ENCODE measurements at regions not wholly inside any gene's neighbourhood (a gene's known extent, or its start where the extent isn't known, plus 50 kb on each side); places are given as distances from the start of the nearest gene placed in this dataset.

GRCh38 chr5:107090506-107090905 is 580.2 kb downstream of the EFNA5 start:
- TF ChIP-seq CTCF (conservative IDR thresholded peaks at IDR 0.05; ENCODE audit: low read length) (no peak), EZH2phosphoT487 (IDR thresholded peaks at IDR 0.05; ENCODE audit: borderline replicate concordance, low read depth, low read length) (no peak)
- POLR2A ChIA-PET, result interaction anchor here (0.6 to 1.4 kb wide), 3 partner anchors 9 to 622 kb away, joined by 3 to 4 read pairs (median 4); no protein-coding TSS in a partner anchor
- CTCF ChIA-PET (ENCODE audit: unreplicated experiment), result no interaction called here

GRCh38 chr5:107088907-107089306 is 581.8 kb downstream of the EFNA5 start:
- Histone ChIP-seq H3K9me2 (ENCODE audit: insufficient read depth, low read length) (no peaks in the 10 kb centered on the region), H3K4me1 (ENCODE audit: insufficient read depth, low read length, poor library complexity, severe bottlenecking) (no peaks in the 10 kb centered on the region), H3K79me2 (ENCODE audit: insufficient read depth, low read depth, low read length) (no peaks in the 10 kb centered on the region), H3K4me2 (ENCODE audit: low read length) (no peak overlapping the region), H3K27ac (ENCODE audit: low read depth, low read length, poor library complexity, severe bottlenecking) (no peak overlapping the region), H4K20me1 (ENCODE audit: insufficient read depth, low read length) (no peaks in the 10 kb centered on the region), H3K4me3 (ENCODE audit: low read depth, low read length, poor library complexity, severe bottlenecking) (no peak overlapping the region), H3K36me3 (ENCODE audit: insufficient read depth, low read length) (no peaks in the 10 kb centered on the region), H2AFZ (ENCODE audit: low read length) (no peak overlapping the region), H3K9me3 (ENCODE audit: low read length) (no peaks in the 10 kb centered on the region)
- BruUV-seq (replicated peaks), result no TSS peak
- TF ChIP-seq EZH2phosphoT487 (IDR thresholded peaks at IDR 0.05; ENCODE audit: borderline replicate concordance, low read depth, low read length), result no peak
- no peak for TF ChIP-seq CTCF (conservative IDR thresholded peaks at IDR 0.05; ENCODE audit: low read length)
- POLR2A ChIA-PET, result interaction anchor here (0.8 to 0.9 kb wide), 2 partner anchors 20 to 81 kb away, joined by 3 read pairs; no protein-coding TSS in a partner anchor
- CTCF ChIA-PET (ENCODE audit: unreplicated experiment), result no interaction called here
- no peak for DNase-seq (ENCODE audit: low spot score)
- intact Hi-C loops (cut with micrococcal nuclease; ENCODE audit: unreplicated experiment), result no loop called here

More at GRCh38 chr5:107090506-107090905, 580.2 kb downstream of the EFNA5 start:
- no peak for DNase-seq (ENCODE audit: low spot score)
- H3K4me1 ChIP-seq (ENCODE audit: insufficient read depth, low read length, poor library complexity, severe bottlenecking), result no peaks in the 10 kb centered on the region
- H3K9me2 ChIP-seq (ENCODE audit: insufficient read depth, low read length), result no peaks in the 10 kb centered on the region
- no peaks in the 10 kb centered on the region for H3K9me3 ChIP-seq (ENCODE audit: low read length)
- intact Hi-C loops (cut with micrococcal nuclease; ENCODE audit: unreplicated experiment), result no loop called here
- no peaks in the 10 kb centered on the region for H3K79me2 ChIP-seq (ENCODE audit: insufficient read depth, low read depth, low read length)
- H3K4me2 ChIP-seq (ENCODE audit: low read length), result no peak overlapping the region
- no peaks in the 10 kb centered on the region for H4K20me1 ChIP-seq (ENCODE audit: insufficient read depth, low read length)
- BruUV-seq (replicated peaks), result no TSS peak
- H3K4me3 ChIP-seq (ENCODE audit: low read depth, low read length, poor library complexity, severe bottlenecking), result no peak overlapping the region
- no peaks in the 10 kb centered on the region for H3K36me3 ChIP-seq (ENCODE audit: insufficient read depth, low read length)
- no peak overlapping the region for H2AFZ ChIP-seq (ENCODE audit: low read length)
- no peak overlapping the region for H3K27ac ChIP-seq (ENCODE audit: low read depth, low read length, poor library complexity, severe bottlenecking)

- Histone ChIP-seq H3K79me2 (ENCODE audit: insufficient read depth, low read depth, low read length) (no peaks in the 10 kb centered on the region), H3K4me3 (ENCODE audit: low read depth, low read length, poor library complexity, severe bottlenecking) (no peak overlapping the region), H3K4me1 (ENCODE audit: insufficient read depth, low read length, poor library complexity, severe bottlenecking) (no peaks in the 10 kb centered on the region), H4K20me1 (ENCODE audit: insufficient read depth, low read length) (no peaks in the 10 kb centered on the region), H3K27ac (ENCODE audit: low read depth, low read length, poor library complexity, severe bottlenecking) (no peak overlapping the region), H3K9me2 (ENCODE audit: insufficient read depth, low read length) (no peaks in the 10 kb centered on the region), H3K36me3 (ENCODE audit: insufficient read depth, low read length) (no peaks in the 10 kb centered on the region), H3K9me3 (ENCODE audit: low read length) (no peaks in the 10 kb centered on the region), H2AFZ (ENCODE audit: low read length) (no peak overlapping the region), H3K4me2 (ENCODE audit: low read length) (no peak overlapping the region)
- intact Hi-C loops (cut with micrococcal nuclease; ENCODE audit: unreplicated experiment), result no loop called here
- POLR2A ChIA-PET, result no interaction called here
- no TSS peak for BruUV-seq (replicated peaks)
- CTCF ChIA-PET (ENCODE audit: unreplicated experiment), result no interaction called here
- TF ChIP-seq CTCF (conservative IDR thresholded peaks at IDR 0.05; ENCODE audit: low read length), result no peak
- no peak for TF ChIP-seq EZH2phosphoT487 (IDR thresholded peaks at IDR 0.05; ENCODE audit: borderline replicate concordance, low read depth, low read length)
- DNase-seq (ENCODE audit: low spot score), result no peak
These were observed 585.2 kb downstream of the EFNA5 start for GRCh38 chr5:107085572-107085971.
